ENCODE measurements at regions not wholly inside any gene's neighbourhood (a gene's known extent, or its start where the extent isn't known, plus 50 kb on each side); places are given as distances from the start of the nearest gene placed in this dataset.
"Not testable (repeated sequence)": the region's sequence is repeated elsewhere in the genome, so short reads cannot be mapped to it uniquely, and the experiment has no call there.

DNA sequence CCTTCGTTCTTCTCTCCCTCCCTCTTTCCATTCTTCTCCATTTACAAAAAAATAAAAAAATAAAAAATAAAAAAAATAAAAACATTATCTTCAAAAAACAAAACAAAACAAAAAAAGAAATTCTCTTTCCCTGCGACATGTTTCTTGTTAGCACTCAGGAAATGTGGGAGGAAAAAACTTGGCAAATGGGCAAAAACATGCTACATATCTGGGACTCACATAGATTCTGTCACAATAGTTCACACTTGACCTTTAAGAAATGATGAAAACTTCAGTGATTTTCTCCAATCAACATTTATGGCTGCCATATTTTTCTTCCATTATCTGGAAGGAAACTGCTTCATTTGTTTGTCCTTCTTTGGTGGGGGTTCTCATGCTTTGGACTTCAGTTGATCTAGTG lies 109.3 kb downstream of the PRKAB2 start:
- no peak for DNase-seq

DNA sequence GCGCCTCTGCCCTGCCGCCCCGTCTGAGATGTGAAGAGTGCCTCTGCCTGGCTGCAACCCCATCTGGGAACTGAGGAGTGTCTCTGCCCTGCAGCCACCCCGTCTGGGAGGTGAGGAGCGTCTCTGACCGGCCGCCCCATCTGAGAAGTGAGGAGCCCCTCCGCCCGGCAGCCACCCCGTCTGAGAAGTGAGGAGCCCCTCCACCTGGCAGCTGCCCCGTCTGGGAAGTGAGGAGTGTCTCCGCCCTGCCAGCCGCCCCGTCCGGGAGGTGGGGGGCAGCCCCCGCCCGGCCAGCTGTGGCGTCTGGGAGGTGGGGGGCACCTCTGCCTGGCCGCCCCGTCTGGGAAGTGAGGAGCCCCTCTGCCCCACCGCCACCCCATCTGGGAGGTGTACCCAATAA lies 110.4 kb downstream of the PRKAB2 start:
- DNase-seq = not testable (repeated sequence)

DNA sequence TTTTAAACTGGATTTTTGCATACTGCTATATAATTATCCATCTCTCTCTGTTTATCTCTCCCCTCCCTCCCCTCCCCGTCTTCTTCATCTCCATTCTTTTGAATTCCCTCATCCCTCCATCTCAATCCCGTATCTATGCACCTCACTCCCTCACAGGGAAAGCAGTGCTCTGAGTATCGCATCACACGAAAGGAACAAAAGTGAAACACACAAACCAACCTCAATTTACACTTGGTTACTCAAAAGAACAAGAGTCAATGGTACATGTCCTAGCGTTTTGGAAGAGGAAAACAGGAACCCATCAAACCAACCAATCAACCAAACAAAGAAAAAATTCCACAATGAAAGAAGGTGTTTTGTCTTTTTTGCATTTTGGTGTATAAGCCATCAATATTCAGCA lies 115.1 kb downstream of the NBPF12 start:
- DNase-seq = no peak

DNA sequence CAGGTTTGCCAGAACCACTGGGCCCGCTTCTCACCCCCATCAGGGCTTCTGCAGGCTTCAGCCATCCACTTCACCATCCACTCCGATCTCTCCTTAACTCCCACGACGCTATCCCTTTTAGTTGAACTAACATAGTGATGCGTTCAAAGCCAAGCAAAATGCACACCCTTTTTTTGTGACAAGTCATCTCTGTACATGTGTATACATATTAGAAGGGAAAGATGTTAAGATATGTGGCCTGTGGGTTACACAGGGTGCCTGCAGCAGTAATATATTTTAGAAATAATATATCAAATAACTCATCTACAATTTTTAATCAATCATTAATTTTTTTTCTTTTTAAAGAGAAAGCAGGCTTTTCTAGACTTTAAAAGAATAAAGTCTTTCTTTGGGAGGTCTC lies 114.6 kb downstream of the NBPF12 start:
- no peak for DNase-seq

DNA sequence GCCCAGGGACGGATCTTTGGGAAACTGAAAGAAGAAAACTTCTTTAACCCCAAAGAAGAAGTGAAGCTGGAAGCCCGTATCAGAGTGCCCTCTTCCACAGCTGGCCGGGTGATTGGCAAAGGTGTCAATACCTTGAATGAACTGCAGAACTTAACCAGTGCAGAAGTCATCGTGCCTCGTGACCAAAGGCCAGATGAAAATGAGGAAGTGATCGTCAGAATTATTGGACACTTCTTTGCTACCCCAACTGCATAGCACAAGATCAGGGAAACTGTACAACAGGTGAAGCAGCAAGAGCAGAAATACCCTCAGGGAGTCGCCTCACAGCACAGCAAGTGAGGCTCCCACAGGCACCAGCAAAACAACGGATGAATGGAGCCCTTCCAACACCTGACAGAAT lies 114.0 kb downstream of the NBPF12 start:
- DNase-seq = no peak

DNA sequence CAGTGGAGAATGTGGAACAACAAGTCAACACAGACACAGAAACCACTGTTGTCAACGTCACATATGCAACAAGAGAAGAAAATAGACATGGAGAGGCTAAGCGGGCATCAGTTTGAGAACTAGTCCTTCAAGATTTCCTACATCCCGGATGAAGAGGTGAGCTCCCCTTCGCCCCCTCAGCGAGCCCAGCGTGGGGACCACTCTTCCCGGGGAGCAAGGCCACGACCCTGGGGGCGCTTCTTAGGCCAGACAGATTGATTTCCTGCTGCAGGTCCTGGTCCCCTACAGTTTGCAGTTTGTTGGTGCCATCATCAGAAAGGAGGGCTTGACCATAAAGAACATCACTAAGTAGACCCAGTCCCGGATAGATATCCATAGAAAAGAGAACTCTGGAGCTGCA lies 113.0 kb downstream of the NBPF12 start:
- DNase-seq = no peak

DNA sequence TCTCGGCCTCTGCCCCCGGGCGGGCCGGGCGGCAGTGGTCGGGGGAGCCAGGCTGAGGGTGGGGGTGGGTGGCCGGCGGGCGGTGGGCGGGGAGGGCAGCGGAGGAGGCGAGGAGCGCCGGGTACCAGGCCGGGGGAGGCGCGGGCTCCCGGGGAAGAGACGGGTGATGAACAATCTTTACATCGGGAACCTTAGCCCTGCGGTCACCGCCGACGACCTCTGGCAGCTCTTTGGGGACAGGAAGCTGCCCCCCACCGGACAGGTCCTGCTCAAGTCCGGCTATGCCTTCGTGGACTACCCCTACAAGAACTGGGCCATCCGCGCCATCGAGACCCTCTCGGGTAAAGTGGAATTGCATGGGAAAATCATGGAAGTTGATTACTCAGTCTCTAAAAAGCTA lies 112.5 kb downstream of the NBPF12 start:
- no peak for DNase-seq

DNA sequence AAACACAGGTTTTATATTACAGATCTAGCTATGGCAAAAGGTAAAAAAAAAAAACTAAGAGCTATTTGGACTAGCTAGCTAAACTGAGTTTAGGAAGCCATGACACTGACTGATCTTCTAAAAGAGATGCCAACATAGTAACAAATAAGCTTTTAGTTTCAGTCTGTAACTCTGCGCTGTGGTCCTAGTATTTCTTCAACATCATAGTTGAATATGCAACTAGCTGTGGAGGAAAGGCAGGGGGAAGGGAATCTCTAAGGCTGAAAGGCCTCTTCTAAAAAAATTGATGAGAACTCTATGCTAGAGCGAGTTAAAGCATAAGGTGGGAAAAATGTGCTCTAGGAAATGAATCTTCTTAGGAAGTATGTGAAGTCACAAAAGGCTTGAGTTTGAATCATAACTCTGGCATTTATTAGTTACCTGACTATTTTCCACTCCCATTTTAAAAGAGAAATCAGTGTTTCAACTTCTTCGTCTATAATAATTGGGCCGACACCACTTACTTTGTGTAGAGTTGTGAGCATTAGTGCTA lies 108.8 kb downstream of the NBPF12 start:
- not testable (repeated sequence) for DNase-seq

DNA sequence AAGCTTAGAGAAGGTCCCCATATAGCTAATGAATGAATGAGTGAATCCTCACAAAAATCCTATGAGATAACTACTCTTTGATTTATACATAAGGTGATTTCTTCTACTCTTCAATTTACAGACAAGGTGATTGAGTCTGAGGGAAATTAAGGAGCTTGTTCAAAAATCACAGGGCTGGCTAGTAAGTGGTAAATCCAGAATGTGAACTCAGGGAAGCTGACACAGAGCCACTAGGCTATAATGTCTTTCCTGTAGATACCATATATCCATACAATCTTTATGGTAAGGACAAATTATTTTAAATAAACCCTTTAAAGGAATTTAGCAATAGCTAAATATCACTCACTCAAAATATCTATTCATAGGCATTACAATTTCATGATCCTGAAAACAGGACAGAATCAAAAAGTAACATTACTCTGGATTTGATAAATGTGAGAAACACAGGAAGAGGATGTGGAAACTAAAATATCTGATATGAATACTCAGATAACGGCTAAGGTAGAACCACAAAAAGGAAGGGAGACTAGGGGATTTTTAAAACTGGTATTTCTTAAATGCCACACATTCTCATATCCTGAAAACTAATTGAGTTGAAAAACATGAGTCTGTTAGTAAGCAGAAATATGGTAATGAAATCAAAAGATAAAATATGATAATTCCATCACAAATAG lies 108.2 kb downstream of the NBPF12 start:
- no peak for DNase-seq
